GM23338 (cell line): ENCODE measurements at regions not wholly inside any gene's neighbourhood (a gene's known extent, or its start where the extent isn't known, plus 50 kb on each side); places are given as distances from the start of the nearest gene placed in this dataset.
A peak's percentile ranks its signal among the peaks of the same experiment; 100 is the strongest.

Source experiments
- ATAC-seq: fragments of 200-7000 bp; cut with Tn5 transposase; 3 replicates; pipeline ENCODE4 v1.9.1; 2020
- DNase-seq: peaks from one replicate; pipeline ENCODE4 v3.0.0-alpha.2; 2015; ENCODE audit warnings: low spot score
- H2AFZ ChIP-seq: fragments of 200-600 bp; sonication (generic); 2 replicates; pipeline ENCODE4 v1.8.0; 2016; ENCODE audit warnings: antibody characterized with exemption, mild to moderate bottlenecking, moderate library complexity
- H3F3A ChIP-seq: fragments of 200-600 bp; sonication (generic); replicated peaks from 2 replicates; pipeline ENCODE4 v1.8.0; 2017; ENCODE audit warnings: antibody characterized with exemption, mixed run types, low read depth
- H3K27ac ChIP-seq: fragments of 200-600 bp; sonication (generic); 2 replicates; pipeline ENCODE4 v1.6.1; 2016; ENCODE audit warnings: low read depth
- H3K27me3 ChIP-seq: fragments of 200-600 bp; sonication (generic); 2 replicates; pipeline ENCODE4 v1.8.0; 2016; ENCODE audit warnings: mild to moderate bottlenecking, mixed run types, moderate library complexity; ENCODE audit not compliant: insufficient read depth
- H3K36me3 ChIP-seq: fragments of 200-600 bp; sonication (generic); 2 replicates; pipeline ENCODE4 v1.8.0; 2016; ENCODE audit warnings: mild to moderate bottlenecking; ENCODE audit not compliant: insufficient read depth
- H3K4me1 ChIP-seq: fragments of 200-600 bp; sonication (generic); 2 replicates; pipeline ENCODE4 v1.8.0; 2016; ENCODE audit warnings: mild to moderate bottlenecking, moderate library complexity; ENCODE audit not compliant: insufficient read depth
- H3K4me2 ChIP-seq: fragments of 200-600 bp; sonication (generic); 2 replicates; pipeline ENCODE4 v1.7.1; 2017; ENCODE audit warnings: mixed run types
- H3K4me3 ChIP-seq: fragments of 200-600 bp; sonication (generic); 2 replicates; pipeline ENCODE4 v1.6.1; 2016; ENCODE audit warnings: mixed run types
- H3K79me2 ChIP-seq: fragments of 200-600 bp; sonication (generic); replicated peaks from 2 replicates; pipeline ENCODE4 v1.8.0; 2017; ENCODE audit warnings: mild to moderate bottlenecking; ENCODE audit not compliant: insufficient read depth
- H3K9me2 ChIP-seq: fragments of 200-600 bp; sonication (generic); 2 replicates; pipeline ENCODE4 v1.8.0; 2017; ENCODE audit not compliant: insufficient read depth
- H4K20me1 ChIP-seq: fragments of 200-600 bp; sonication (generic); replicated peaks from 2 replicates; pipeline ENCODE4 v1.8.0; 2017; ENCODE audit warnings: mild to moderate bottlenecking; ENCODE audit not compliant: insufficient read depth
- H3K27ac Mint-ChIP-seq: 2 replicates; pipeline ENCODE4 v1.8.0; 2020; ENCODE audit warnings: inconsistent platforms, mild to moderate bottlenecking, moderate library complexity, mixed read lengths
- H3K27me3 Mint-ChIP-seq: 3 replicates; pipeline ENCODE4 v1.8.0; 2022; ENCODE audit warnings: low read depth, mild to moderate bottlenecking, moderate library complexity, mixed read lengths, inconsistent platforms; ENCODE audit not compliant: insufficient read depth, poor library complexity
- H3K36me3 Mint-ChIP-seq: 3 replicates; pipeline ENCODE4 v1.8.0; 2021; ENCODE audit warnings: low read depth, mild to moderate bottlenecking, inconsistent platforms, moderate library complexity, mixed read lengths
- H3K4me1 Mint-ChIP-seq: 3 replicates; pipeline ENCODE4 v1.8.0; 2020; ENCODE audit warnings: mild to moderate bottlenecking, inconsistent platforms, mixed read lengths
- H3K4me3 Mint-ChIP-seq: 3 replicates; pipeline ENCODE4 v1.8.0; 2021; ENCODE audit warnings: moderate library complexity, mild to moderate bottlenecking, inconsistent platforms, mixed read lengths
- H3K9me3 Mint-ChIP-seq: 3 replicates; pipeline ENCODE4 v1.8.0; 2020; ENCODE audit warnings: moderate library complexity, mild to moderate bottlenecking, inconsistent platforms, mixed read lengths
- CREB1 ChIP-seq: fragments of 250-450 bp; sonication (Bioruptor Pico); IDR thresholded peaks from 2 replicates; pipeline ENCODE4 v1.5.0; 2020; ENCODE audit warnings: low read depth, mild to moderate bottlenecking, moderate library complexity
- CTCF ChIP-seq, 2 experiments: fragments of 200-600 bp in 1 of 2; sonication (generic) in 1 of 2; conservative IDR thresholded peaks; 2 replicates each; pipeline versions ENCODE4 v1.5.1 to v1.6.1; 2016 to 2017; ENCODE audit warnings: antibody characterized with exemption in 2 of 2, low read depth in 2 of 2, mild to moderate bottlenecking in 2 of 2, moderate library complexity in 1 of 2
- EZH2 ChIP-seq: fragments of 200-600 bp; sonication (generic); IDR thresholded peaks from one replicate; pipeline ENCODE4 v1.8.0; 2017; ENCODE audit warnings: antibody characterized with exemption, mild to moderate bottlenecking, low read depth; ENCODE audit not compliant: unreplicated experiment
- EZH2phosphoT487 ChIP-seq: fragments of 200-600 bp; sonication (generic); IDR thresholded peaks from one replicate; pipeline ENCODE4 v1.8.1; 2018; ENCODE audit warnings: antibody characterized with exemption; ENCODE audit not compliant: unreplicated experiment
- JUNB ChIP-seq: IDR thresholded peaks from one replicate; pipeline ENCODE4 v1.6.1; 2016; ENCODE audit warnings: antibody characterized with exemption; ENCODE audit not compliant: unreplicated experiment
- NANOG ChIP-seq: IDR thresholded peaks from 2 replicates; pipeline ENCODE4 v1.6.1; 2016; ENCODE audit warnings: antibody characterized with exemption, borderline replicate concordance
- POLR2AphosphoS5 ChIP-seq: IDR thresholded peaks from 2 replicates; pipeline ENCODE4 v1.6.1; 2016; ENCODE audit warnings: antibody characterized with exemption, low read depth
- REST ChIP-seq: IDR thresholded peaks from one replicate; pipeline ENCODE4 v1.6.1; 2018; ENCODE audit warnings: antibody characterized with exemption; ENCODE audit not compliant: unreplicated experiment
- STAT1 ChIP-seq: IDR thresholded peaks from one replicate; pipeline ENCODE4 v1.6.1; 2016; ENCODE audit warnings: antibody characterized with exemption; ENCODE audit not compliant: unreplicated experiment
- ZNF114 ChIP-seq: fragments of 250-450 bp; sonication (Bioruptor Pico); IDR thresholded peaks from 2 replicates; pipeline ENCODE4 v1.5.0; 2020; ENCODE audit warnings: mild to moderate bottlenecking, moderate library complexity
- ZNF462 ChIP-seq: fragments of 250-450 bp; sonication (Bioruptor Pico); IDR thresholded peaks from 2 replicates; pipeline ENCODE4 v1.5.0; 2020; ENCODE audit warnings: mild to moderate bottlenecking, moderate library complexity

GRCh38 chr6:99146711-99147110 lies 199.0 kb upstream of the FBXL4 start:
- H3K4me1 Mint-ChIP-seq = peaks cover 13% of the 10 kb centered on the region
- H3K4me1 ChIP-seq = no peaks in the 10 kb centered on the region
- no peaks in the 10 kb centered on the region for H3K36me3 ChIP-seq
- H3K9me2 ChIP-seq = no peaks in the 10 kb centered on the region
- H3K9me3 Mint-ChIP-seq = peaks cover 1% of the 10 kb centered on the region; the same call in 2 of the 3 replicates
- H3K27me3 Mint-ChIP-seq = no peaks in the 10 kb centered on the region
- H3K4me3 ChIP-seq = no peak overlapping the region
- ATAC-seq = no peak
- H3K4me2 ChIP-seq = no peak overlapping the region
- no peak overlapping the region for H3K27ac Mint-ChIP-seq
- no peak overlapping the region for H3K27ac ChIP-seq
- no peaks in the 10 kb centered on the region for H3K27me3 ChIP-seq
- TF ChIP-seq JUNB (no peak), EZH2 (no peak), STAT1 (no peak)
- 0 out of 2 replicates have a peak overlapping the region, but pooled peaks have one; percentile 11 for H2AFZ ChIP-seq
- H3F3A ChIP-seq = no peaks in the 10 kb centered on the region
- no peaks in the 10 kb centered on the region for H4K20me1 ChIP-seq
- no peaks in the 10 kb centered on the region; the same call in 2 of the 3 replicates for H3K36me3 Mint-ChIP-seq
- DNase-seq = no peak
- no peaks in the 10 kb centered on the region for H3K79me2 ChIP-seq
- H3K4me3 Mint-ChIP-seq = no peak overlapping the region

GRCh38 chr6:99145738-99146137 lies 198.0 kb upstream of the FBXL4 start:
- Mint-ChIP-seq H3K27me3 (no peaks in the 10 kb centered on the region), H3K9me3 (peaks cover 9% of the 10 kb centered on the region; the same call in 2 of the 3 replicates)
- TF ChIP-seq CREB1 (no peak), CTCF (conservative IDR thresholded peaks at IDR 0.05; ENCODE audit: low read depth in 2 of 2) (no peak), ZNF462 (CRISPR knock-in tag) (no peak), JUNB (no peak), POLR2AphosphoS5 (no peak), NANOG (no peak), EZH2phosphoT487 (no peak), EZH2 (no peak), REST (no peak), ZNF114 (no peak), STAT1 (no peak)

More at GRCh38 chr6:99145738-99146137, 198.0 kb upstream of the FBXL4 start:
- Histone ChIP-seq H3K4me3 (no peak overlapping the region), H3K9me2 (no peaks in the 10 kb centered on the region), H3K27me3 (no peaks in the 10 kb centered on the region), H3K79me2 (no peaks in the 10 kb centered on the region), H3K4me1 (no peaks in the 10 kb centered on the region), H3K4me2 (no peak overlapping the region), H3K27ac (no peak overlapping the region), H2AFZ (no peak overlapping the region; the same call in 1 of the 2 replicates), H4K20me1 (no peaks in the 10 kb centered on the region), H3K36me3 (no peaks in the 10 kb centered on the region), H3F3A (no peaks in the 10 kb centered on the region)
- DNase-seq (no peak), ATAC-seq (no peak)
- H3K4me1 Mint-ChIP-seq = peaks cover 13% of the 10 kb centered on the region
- H3K27ac Mint-ChIP-seq = no peak overlapping the region
- no peak overlapping the region for H3K4me3 Mint-ChIP-seq
- peaks cover 4% of the 10 kb centered on the region; the same call in 2 of the 3 replicates for H3K36me3 Mint-ChIP-seq
